ENCODE measurements at regions not wholly inside any gene's neighbourhood (a gene's known extent, or its start where the extent isn't known, plus 50 kb on each side); places are given as distances from the start of the nearest gene placed in this dataset.

DNA sequence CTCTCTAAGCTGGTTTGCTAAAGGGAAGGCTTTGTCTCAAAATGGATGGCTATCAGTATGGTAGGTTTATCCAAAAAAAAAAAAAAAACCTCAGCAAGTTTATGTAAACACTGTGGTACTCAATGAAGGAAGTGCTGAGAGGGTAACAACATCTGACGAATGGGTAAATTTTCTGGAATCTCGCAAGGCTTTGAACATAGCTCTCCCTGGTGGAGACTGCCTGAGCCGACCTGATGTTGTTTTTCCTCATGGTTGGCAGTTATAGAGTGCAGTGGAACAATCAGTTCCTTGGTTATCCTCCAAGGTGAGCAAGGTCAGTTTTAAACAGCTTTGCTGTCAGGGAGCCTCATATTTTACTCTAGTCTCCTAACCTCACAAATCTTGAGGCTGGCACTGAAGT lies 94.6 kb downstream of the ZPLD1 start:
- Histone ChIP-seq H3K27ac (no peak overlapping the region), H3K4me1 (peaks cover 0 to 9% (median 2%) of the 10 kb centered on the region in 4 donors), H3K36me3 (no peaks in the 10 kb centered on the region), H3K9me3 (no peaks in the 10 kb centered on the region), H3K27me3 (no peaks in the 10 kb centered on the region), H3K4me3 (no peak overlapping the region)
- no peak for DNase-seq
- 20 to 60% methylated on average over 3 of the region's 3 CpGs for WGBS, 2 donors
- intact Hi-C loops (cut with DNase I): no loop called here
- TF ChIP-seq CTCF (IDR thresholded peaks at IDR 0.05) (peak in 1 of 4 experiments; percentile 2), POLR2A (IDR thresholded peaks at IDR 0.05) (no peak), EP300 (IDR thresholded peaks at IDR 0.05) (peak in 1 of 4 donors; percentile 22), POLR2AphosphoS5 (IDR thresholded peaks at IDR 0.05) (peak in 2 of 4 donors; percentile 37 to 38)

DNA sequence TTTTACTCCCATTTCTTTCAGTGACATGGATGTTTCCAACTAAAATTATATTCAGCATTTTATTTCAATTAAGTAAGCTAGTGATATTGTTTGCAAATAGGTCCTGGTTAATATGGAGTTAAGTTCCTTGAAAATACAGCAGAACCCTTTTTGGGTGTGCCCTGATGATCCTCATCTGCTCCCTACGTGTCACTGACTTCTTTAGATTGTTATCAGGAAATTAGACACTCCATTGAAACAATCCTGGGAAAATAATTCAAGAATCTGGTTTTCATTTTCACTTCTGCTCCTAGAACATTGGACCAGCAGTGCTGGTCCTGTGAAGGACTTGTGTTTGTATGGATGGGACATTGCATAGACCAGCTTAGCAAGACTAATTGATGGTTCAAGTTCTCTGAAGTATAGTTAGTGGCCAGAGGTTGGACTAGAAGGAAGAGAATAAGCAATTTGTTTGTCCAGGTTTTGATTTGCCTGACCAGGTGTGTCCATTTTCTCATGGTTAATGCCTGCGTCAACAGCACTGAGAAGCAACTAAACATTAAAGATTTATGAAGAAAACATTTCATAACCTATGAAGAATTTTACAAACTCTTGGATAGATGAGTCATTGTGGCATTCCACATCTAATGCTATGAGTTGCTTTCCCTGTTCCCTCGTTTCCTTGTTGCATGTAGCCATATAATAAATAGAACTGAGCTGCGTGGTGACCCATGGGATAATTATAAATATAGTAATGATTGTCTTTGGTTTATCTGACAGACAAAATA lies 95.8 kb downstream of the ZPLD1 start:
- DNase-seq: no peak
- Histone ChIP-seq H3K36me3 (no peaks in the 10 kb centered on the region), H3K9me3 (no peaks in the 10 kb centered on the region), H3K4me1 (peaks cover 0 to 9% (median 2%) of the 10 kb centered on the region in 4 donors), H3K27me3 (no peaks in the 10 kb centered on the region), H3K27ac (no peak overlapping the region), H3K4me3 (no peak overlapping the region)
- TF ChIP-seq POLR2A (IDR thresholded peaks at IDR 0.05) (no peak), POLR2AphosphoS5 (IDR thresholded peaks at IDR 0.05) (no peak), CTCF (IDR thresholded peaks at IDR 0.05) (no peak), EP300 (IDR thresholded peaks at IDR 0.05) (no peak)
- 60 to 68% methylated on average over 4 of the region's 4 CpGs for WGBS, 2 donors
- intact Hi-C loops (cut with DNase I): loop anchor here (5.0 kb wide), 1 partner anchor 723 kb away; no protein-coding TSS in a partner anchor

- Histone ChIP-seq H3K4me3 (no peak overlapping the region), H3K9me3 (no peaks in the 10 kb centered on the region), H3K27me3 (no peaks in the 10 kb centered on the region), H3K4me1 (peaks cover 0 to 9% (median 2%) of the 10 kb centered on the region in 4 donors), H3K36me3 (no peaks in the 10 kb centered on the region), H3K27ac (no peak overlapping the region)
- intact Hi-C loops (cut with DNase I): loop anchor here (5.0 kb wide), 1 partner anchor 724 kb away; no protein-coding TSS in a partner anchor
- no peak for DNase-seq
- no peak for TF ChIP-seq POLR2AphosphoS5 (IDR thresholded peaks at IDR 0.05)
Measured at GRCh38 chr3:102531686-102532085, 96.9 kb downstream of the ZPLD1 start.

GRCh38 chr3:102532901-102533300 lies 98.1 kb downstream of the ZPLD1 start:
- no peak overlapping the region for H3K4me3 ChIP-seq
- intact Hi-C loops (cut with DNase I): loop anchor here (5.0 kb wide), 1 partner anchor 726 kb away; no protein-coding TSS in a partner anchor
- no peaks in the 10 kb centered on the region for H3K36me3 ChIP-seq
- H3K4me1 ChIP-seq: peaks cover 0 to 9% (median 2%) of the 10 kb centered on the region in 4 donors
- no peaks in the 10 kb centered on the region for H3K9me3 ChIP-seq
- no peak for TF ChIP-seq POLR2AphosphoS5 (IDR thresholded peaks at IDR 0.05)
- TF ChIP-seq POLR2A (IDR thresholded peaks at IDR 0.05): no peak
- TF ChIP-seq EP300 (IDR thresholded peaks at IDR 0.05): no peak
- TF ChIP-seq CTCF (IDR thresholded peaks at IDR 0.05): no peak
- no peaks in the 10 kb centered on the region for H3K27me3 ChIP-seq
- WGBS, 2 donors: 67 to 87% methylated on average over 3 of the region's 3 CpGs
- no peak for DNase-seq
- no peak overlapping the region for H3K27ac ChIP-seq

- peaks cover 0 to 9% (median 2%) of the 10 kb centered on the region in 4 donors for H3K4me1 ChIP-seq
- WGBS, 2 donors: 73 to 80% methylated on average over 4 of the region's 4 CpGs
- H3K4me3 ChIP-seq: no peak overlapping the region
- DNase-seq: no peak
- intact Hi-C loops (cut with DNase I): loop anchor here (2.0 to 5.0 kb wide), 2 partner anchors 305 to 726 kb away; no protein-coding TSS in a partner anchor
- no peak overlapping the region for H3K27ac ChIP-seq
- no peaks in the 10 kb centered on the region for H3K36me3 ChIP-seq
- H3K27me3 ChIP-seq: no peaks in the 10 kb centered on the region
- TF ChIP-seq POLR2AphosphoS5 (IDR thresholded peaks at IDR 0.05) (no peak), POLR2A (IDR thresholded peaks at IDR 0.05) (no peak), CTCF (IDR thresholded peaks at IDR 0.05) (no peak), EP300 (IDR thresholded peaks at IDR 0.05) (no peak)
- H3K9me3 ChIP-seq: no peaks in the 10 kb centered on the region
Measured at GRCh38 chr3:102533784-102534183, 99.0 kb downstream of the ZPLD1 start.

Measured in sigmoid colon (tissue), 6 donors.